ENCODE measurements at regions not wholly inside any gene's neighbourhood (a gene's known extent, or its start where the extent isn't known, plus 50 kb on each side); places are given as distances from the start of the nearest gene placed in this dataset.

DNA sequence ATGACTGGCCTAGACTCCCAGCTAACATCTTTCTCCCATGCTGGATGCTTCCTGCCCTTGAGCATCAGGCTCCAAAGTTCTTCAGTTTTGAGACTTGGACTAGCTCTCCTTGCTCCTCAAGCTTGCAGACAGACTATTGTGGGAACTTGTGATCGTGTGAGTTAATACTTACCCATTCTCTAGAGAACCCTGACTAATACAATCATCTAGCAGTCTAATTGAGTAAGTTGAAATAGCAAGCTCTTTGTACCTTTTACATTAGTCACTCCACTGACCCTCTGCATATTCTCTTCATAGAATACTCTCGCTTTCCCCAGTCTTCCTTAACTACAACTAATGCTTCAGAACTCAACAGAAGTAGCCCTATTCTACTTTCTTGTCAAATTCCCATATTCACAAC is 434.6 kb upstream of the NXPH2 start:
- no peak overlapping the region for H3K27ac ChIP-seq (ENCODE audit: insufficient read depth in 1 of 2, low read depth in 1 of 2, low read length in 2 of 2, poor library complexity in 1 of 2, severe bottlenecking in 2 of 2)
- no CpG with 5 or more reads among the region's 2 CpGs for WGBS (ENCODE audit: insufficient coverage)
- H3K9me3 ChIP-seq (ENCODE audit: control extremely low read depth in 1 of 5, control insufficient read depth in 4 of 5, insufficient read depth in 2 of 5, low read depth in 1 of 5, low read length in 4 of 5) = no peaks in the 10 kb centered on the region
- no peaks in the 10 kb centered on the region for H3K27me3 ChIP-seq (replicated peaks in 2 of 5; ENCODE audit: control insufficient read depth in 4 of 5, insufficient read depth in 5 of 5, low read length in 4 of 5)
- H3K36me3 ChIP-seq (ENCODE audit: control insufficient read depth in 4 of 4, insufficient read depth in 4 of 4, low read length in 3 of 4) = no peaks in the 10 kb centered on the region
- no peaks in the 10 kb centered on the region for H3K4me1 ChIP-seq (ENCODE audit: control extremely low read depth in 1 of 4, control insufficient read depth in 4 of 4, insufficient read depth in 4 of 4, low read length in 3 of 4)
- POLR2A ChIA-PET = no interaction called here
- no peak for DNase-seq
- CTCF ChIA-PET = no interaction called here
- H3K4me3 ChIP-seq (ENCODE audit: control insufficient read depth in 1 of 7, extremely low read depth in 1 of 7, insufficient read depth in 4 of 7, low read depth in 2 of 7, low read length in 6 of 7) = no peak overlapping the region

DNA sequence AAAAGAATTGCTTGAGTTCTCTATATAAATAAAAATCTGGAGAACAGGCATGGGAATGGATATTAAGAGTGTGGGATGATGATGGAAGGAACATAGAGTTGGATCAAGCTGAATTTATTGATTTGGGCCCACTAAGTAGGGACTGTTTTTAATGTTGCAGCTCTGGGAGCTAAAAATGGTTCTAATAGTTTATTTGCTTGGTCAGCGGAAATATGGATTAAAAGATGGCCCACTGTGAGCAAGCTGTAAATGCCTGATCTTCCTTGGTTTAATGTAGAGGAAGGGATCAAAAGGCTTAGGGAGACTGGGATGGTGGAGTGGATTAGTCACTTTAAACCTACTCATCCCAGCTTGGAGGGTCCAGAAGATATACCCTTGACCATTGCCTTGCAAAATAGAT is 429.4 kb upstream of the NXPH2 start:
- no peaks in the 10 kb centered on the region for H3K9me3 ChIP-seq (ENCODE audit: control extremely low read depth in 1 of 5, control insufficient read depth in 4 of 5, insufficient read depth in 2 of 5, low read depth in 1 of 5, low read length in 4 of 5)
- no peaks in the 10 kb centered on the region for H3K27me3 ChIP-seq (replicated peaks in 2 of 5; ENCODE audit: control insufficient read depth in 4 of 5, insufficient read depth in 5 of 5, low read length in 4 of 5)
- no peak overlapping the region for H3K4me3 ChIP-seq (ENCODE audit: control insufficient read depth in 1 of 7, extremely low read depth in 1 of 7, insufficient read depth in 4 of 7, low read depth in 2 of 7, low read length in 6 of 7)
- ChIA-PET CTCF (no interaction called here), POLR2A (no interaction called here)
- DNase-seq = no peak
- H3K27ac ChIP-seq (ENCODE audit: insufficient read depth in 1 of 2, low read depth in 1 of 2, low read length in 2 of 2, poor library complexity in 1 of 2, severe bottlenecking in 2 of 2) = no peak overlapping the region
- no peaks in the 10 kb centered on the region for H3K4me1 ChIP-seq (ENCODE audit: control extremely low read depth in 1 of 4, control insufficient read depth in 4 of 4, insufficient read depth in 4 of 4, low read length in 3 of 4)
- WGBS (ENCODE audit: insufficient coverage) = no CpG with 5 or more reads among the region's 1 CpG
- no peaks in the 10 kb centered on the region for H3K36me3 ChIP-seq (ENCODE audit: control insufficient read depth in 4 of 4, insufficient read depth in 4 of 4, low read length in 3 of 4)

DNA sequence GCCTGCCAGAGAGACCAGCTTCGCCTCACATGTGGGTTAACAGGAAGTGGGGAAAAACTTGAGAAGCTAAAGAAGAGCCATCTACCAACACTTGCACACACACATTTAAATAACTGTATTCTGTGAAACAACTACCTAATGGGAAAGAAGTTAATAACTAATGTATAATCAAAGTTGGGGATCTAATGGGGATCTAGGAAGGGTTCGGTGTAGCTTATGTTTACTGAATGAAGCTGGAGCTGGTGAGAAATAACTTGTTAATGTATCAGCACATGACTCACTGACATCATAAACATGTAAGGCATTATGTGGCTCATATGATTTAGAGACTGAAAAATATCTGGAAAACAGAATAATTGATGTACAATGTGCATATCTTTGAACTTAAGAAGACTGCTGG is 421.3 kb upstream of the NXPH2 start:
- ChIA-PET POLR2A (no interaction called here), CTCF (no interaction called here)
- Histone ChIP-seq H3K36me3 (ENCODE audit: control insufficient read depth in 4 of 4, insufficient read depth in 4 of 4, low read length in 3 of 4) (no peaks in the 10 kb centered on the region), H3K27ac (ENCODE audit: insufficient read depth in 1 of 2, low read depth in 1 of 2, low read length in 2 of 2, poor library complexity in 1 of 2, severe bottlenecking in 2 of 2) (no peak overlapping the region), H3K4me3 (ENCODE audit: control insufficient read depth in 1 of 7, extremely low read depth in 1 of 7, insufficient read depth in 4 of 7, low read depth in 2 of 7, low read length in 6 of 7) (no peak overlapping the region), H3K27me3 (replicated peaks in 2 of 5; ENCODE audit: control insufficient read depth in 4 of 5, insufficient read depth in 5 of 5, low read length in 4 of 5) (no peaks in the 10 kb centered on the region), H3K9me3 (ENCODE audit: control extremely low read depth in 1 of 5, control insufficient read depth in 4 of 5, insufficient read depth in 2 of 5, low read depth in 1 of 5, low read length in 4 of 5) (no peaks in the 10 kb centered on the region), H3K4me1 (ENCODE audit: control extremely low read depth in 1 of 4, control insufficient read depth in 4 of 4, insufficient read depth in 4 of 4, low read length in 3 of 4) (no peaks in the 10 kb centered on the region)
- DNase-seq = no peak
- no CpG with 5 or more reads among the region's 2 CpGs for WGBS (ENCODE audit: insufficient coverage)

- Histone ChIP-seq H3K4me1 (ENCODE audit: control extremely low read depth in 1 of 4, control insufficient read depth in 4 of 4, insufficient read depth in 4 of 4, low read length in 3 of 4) (no peaks in the 10 kb centered on the region), H3K27me3 (replicated peaks in 2 of 5; ENCODE audit: control insufficient read depth in 4 of 5, insufficient read depth in 5 of 5, low read length in 4 of 5) (no peaks in the 10 kb centered on the region), H3K4me3 (ENCODE audit: control insufficient read depth in 1 of 7, extremely low read depth in 1 of 7, insufficient read depth in 4 of 7, low read depth in 2 of 7, low read length in 6 of 7) (no peak overlapping the region), H3K9me3 (ENCODE audit: control extremely low read depth in 1 of 5, control insufficient read depth in 4 of 5, insufficient read depth in 2 of 5, low read depth in 1 of 5, low read length in 4 of 5) (no peaks in the 10 kb centered on the region), H3K36me3 (ENCODE audit: control insufficient read depth in 4 of 4, insufficient read depth in 4 of 4, low read length in 3 of 4) (no peaks in the 10 kb centered on the region), H3K27ac (ENCODE audit: insufficient read depth in 1 of 2, low read depth in 1 of 2, low read length in 2 of 2, poor library complexity in 1 of 2, severe bottlenecking in 2 of 2) (no peak overlapping the region)
- CTCF ChIA-PET = no interaction called here
- no peak for DNase-seq
- no CpG with 5 or more reads among the region's 4 CpGs for WGBS (ENCODE audit: insufficient coverage)
- POLR2A ChIA-PET = no interaction called here
Observed at GRCh38 chr2:139196754-139197153, 416.6 kb upstream of the NXPH2 start.

DNA sequence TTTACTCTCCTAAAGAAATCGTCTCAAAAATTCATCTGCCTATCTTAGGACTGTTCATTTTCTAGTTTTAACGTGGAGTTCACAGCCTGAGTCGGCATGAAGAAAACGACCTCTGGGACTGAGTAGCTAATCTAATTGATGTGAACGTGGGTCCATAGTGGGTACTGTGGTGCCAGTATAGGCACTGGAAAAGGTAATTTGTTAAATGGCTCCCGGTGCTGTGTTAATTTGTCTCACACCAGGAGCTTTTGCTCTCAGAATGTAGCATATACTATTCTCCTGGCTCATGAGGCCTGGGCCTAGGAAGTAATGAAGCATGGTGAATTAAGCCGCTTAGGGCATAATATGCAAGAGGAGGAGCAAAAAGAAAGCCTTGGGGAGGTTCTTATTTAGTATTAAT is 414.4 kb upstream of the NXPH2 start:
- Histone ChIP-seq H3K9me3 (ENCODE audit: control extremely low read depth in 1 of 5, control insufficient read depth in 4 of 5, insufficient read depth in 2 of 5, low read depth in 1 of 5, low read length in 4 of 5) (no peaks in the 10 kb centered on the region), H3K27me3 (replicated peaks in 2 of 5; ENCODE audit: control insufficient read depth in 4 of 5, insufficient read depth in 5 of 5, low read length in 4 of 5) (no peaks in the 10 kb centered on the region), H3K4me1 (ENCODE audit: control extremely low read depth in 1 of 4, control insufficient read depth in 4 of 4, insufficient read depth in 4 of 4, low read length in 3 of 4) (no peaks in the 10 kb centered on the region), H3K27ac (ENCODE audit: insufficient read depth in 1 of 2, low read depth in 1 of 2, low read length in 2 of 2, poor library complexity in 1 of 2, severe bottlenecking in 2 of 2) (no peak overlapping the region), H3K36me3 (ENCODE audit: control insufficient read depth in 4 of 4, insufficient read depth in 4 of 4, low read length in 3 of 4) (no peaks in the 10 kb centered on the region), H3K4me3 (ENCODE audit: control insufficient read depth in 1 of 7, extremely low read depth in 1 of 7, insufficient read depth in 4 of 7, low read depth in 2 of 7, low read length in 6 of 7) (no peak overlapping the region)
- POLR2A ChIA-PET = no interaction called here
- CTCF ChIA-PET = no interaction called here
- DNase-seq = no peak
- 91% methylated on average over 6 of the region's 7 CpGs for WGBS (ENCODE audit: insufficient coverage)

- no peak overlapping the region for H3K4me3 ChIP-seq (ENCODE audit: control insufficient read depth in 1 of 7, extremely low read depth in 1 of 7, insufficient read depth in 4 of 7, low read depth in 2 of 7, low read length in 6 of 7)
- no peaks in the 10 kb centered on the region for H3K27me3 ChIP-seq (replicated peaks in 2 of 5; ENCODE audit: control insufficient read depth in 4 of 5, insufficient read depth in 5 of 5, low read length in 4 of 5)
- no peaks in the 10 kb centered on the region for H3K9me3 ChIP-seq (ENCODE audit: control extremely low read depth in 1 of 5, control insufficient read depth in 4 of 5, insufficient read depth in 2 of 5, low read depth in 1 of 5, low read length in 4 of 5)
- no CpG with 5 or more reads among the region's 3 CpGs for WGBS (ENCODE audit: insufficient coverage)
- no peak for DNase-seq
- H3K4me1 ChIP-seq (ENCODE audit: control extremely low read depth in 1 of 4, control insufficient read depth in 4 of 4, insufficient read depth in 4 of 4, low read length in 3 of 4) = no peaks in the 10 kb centered on the region
- H3K36me3 ChIP-seq (ENCODE audit: control insufficient read depth in 4 of 4, insufficient read depth in 4 of 4, low read length in 3 of 4) = no peaks in the 10 kb centered on the region
- POLR2A ChIA-PET = no interaction called here
- CTCF ChIA-PET = no interaction called here
- H3K27ac ChIP-seq (ENCODE audit: insufficient read depth in 1 of 2, low read depth in 1 of 2, low read length in 2 of 2, poor library complexity in 1 of 2, severe bottlenecking in 2 of 2) = no peak overlapping the region
Observed at GRCh38 chr2:139177041-139177440, 396.9 kb upstream of the NXPH2 start.

- 96% methylated on average over 3 of the region's 3 CpGs for WGBS (ENCODE audit: insufficient coverage)
- Histone ChIP-seq H3K27me3 (replicated peaks in 2 of 5; ENCODE audit: control insufficient read depth in 4 of 5, insufficient read depth in 5 of 5, low read length in 4 of 5) (no peaks in the 10 kb centered on the region), H3K4me1 (ENCODE audit: control extremely low read depth in 1 of 4, control insufficient read depth in 4 of 4, insufficient read depth in 4 of 4, low read length in 3 of 4) (no peaks in the 10 kb centered on the region), H3K36me3 (ENCODE audit: control insufficient read depth in 4 of 4, insufficient read depth in 4 of 4, low read length in 3 of 4) (no peaks in the 10 kb centered on the region), H3K27ac (ENCODE audit: insufficient read depth in 1 of 2, low read depth in 1 of 2, low read length in 2 of 2, poor library complexity in 1 of 2, severe bottlenecking in 2 of 2) (no peak overlapping the region), H3K4me3 (ENCODE audit: control insufficient read depth in 1 of 7, extremely low read depth in 1 of 7, insufficient read depth in 4 of 7, low read depth in 2 of 7, low read length in 6 of 7) (no peak overlapping the region), H3K9me3 (ENCODE audit: control extremely low read depth in 1 of 5, control insufficient read depth in 4 of 5, insufficient read depth in 2 of 5, low read depth in 1 of 5, low read length in 4 of 5) (no peaks in the 10 kb centered on the region)
- no peak for DNase-seq
- POLR2A ChIA-PET = no interaction called here
- CTCF ChIA-PET = no interaction called here
Observed at GRCh38 chr2:139175510-139175909, 395.3 kb upstream of the NXPH2 start.

DNA sequence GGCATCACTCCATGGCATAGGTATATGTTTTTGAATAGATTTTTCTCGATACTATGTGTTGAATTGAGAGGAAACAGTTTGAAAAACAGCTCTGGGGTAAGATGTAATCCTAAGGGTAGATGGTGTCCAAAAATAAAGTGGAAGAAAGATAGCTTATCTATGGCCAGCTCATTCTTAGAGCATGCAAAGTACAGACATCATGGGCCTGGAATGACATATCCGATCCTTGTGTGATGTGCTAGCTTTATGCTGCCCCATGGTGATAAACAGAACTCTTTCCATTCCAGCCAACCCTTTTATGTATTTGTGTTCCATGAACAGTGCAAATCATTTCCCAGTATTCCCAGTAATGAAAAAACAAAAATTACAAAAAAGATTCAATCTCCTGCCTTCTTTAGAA is 390.2 kb upstream of the NXPH2 start:
- no peak overlapping the region for H3K27ac ChIP-seq (ENCODE audit: insufficient read depth in 1 of 2, low read depth in 1 of 2, low read length in 2 of 2, poor library complexity in 1 of 2, severe bottlenecking in 2 of 2)
- no peaks in the 10 kb centered on the region for H3K4me1 ChIP-seq (ENCODE audit: control extremely low read depth in 1 of 4, control insufficient read depth in 4 of 4, insufficient read depth in 4 of 4, low read length in 3 of 4)
- H3K4me3 ChIP-seq (ENCODE audit: control insufficient read depth in 1 of 7, extremely low read depth in 1 of 7, insufficient read depth in 4 of 7, low read depth in 2 of 7, low read length in 6 of 7) = no peak overlapping the region
- CTCF ChIA-PET = no interaction called here
- H3K36me3 ChIP-seq (ENCODE audit: control insufficient read depth in 4 of 4, insufficient read depth in 4 of 4, low read length in 3 of 4) = no peaks in the 10 kb centered on the region
- 76% methylated on average over 2 of the region's 2 CpGs for WGBS (ENCODE audit: insufficient coverage)
- POLR2A ChIA-PET = no interaction called here
- DNase-seq = no peak
- H3K27me3 ChIP-seq (replicated peaks in 2 of 5; ENCODE audit: control insufficient read depth in 4 of 5, insufficient read depth in 5 of 5, low read length in 4 of 5) = no peaks in the 10 kb centered on the region
- no peaks in the 10 kb centered on the region for H3K9me3 ChIP-seq (ENCODE audit: control extremely low read depth in 1 of 5, control insufficient read depth in 4 of 5, insufficient read depth in 2 of 5, low read depth in 1 of 5, low read length in 4 of 5)
